ENCODE measurements at regions not wholly inside any gene's neighbourhood (a gene's known extent, or its start where the extent isn't known, plus 50 kb on each side); places are given as distances from the start of the nearest gene placed in this dataset.

- TF ChIP-seq, protein P1, sequence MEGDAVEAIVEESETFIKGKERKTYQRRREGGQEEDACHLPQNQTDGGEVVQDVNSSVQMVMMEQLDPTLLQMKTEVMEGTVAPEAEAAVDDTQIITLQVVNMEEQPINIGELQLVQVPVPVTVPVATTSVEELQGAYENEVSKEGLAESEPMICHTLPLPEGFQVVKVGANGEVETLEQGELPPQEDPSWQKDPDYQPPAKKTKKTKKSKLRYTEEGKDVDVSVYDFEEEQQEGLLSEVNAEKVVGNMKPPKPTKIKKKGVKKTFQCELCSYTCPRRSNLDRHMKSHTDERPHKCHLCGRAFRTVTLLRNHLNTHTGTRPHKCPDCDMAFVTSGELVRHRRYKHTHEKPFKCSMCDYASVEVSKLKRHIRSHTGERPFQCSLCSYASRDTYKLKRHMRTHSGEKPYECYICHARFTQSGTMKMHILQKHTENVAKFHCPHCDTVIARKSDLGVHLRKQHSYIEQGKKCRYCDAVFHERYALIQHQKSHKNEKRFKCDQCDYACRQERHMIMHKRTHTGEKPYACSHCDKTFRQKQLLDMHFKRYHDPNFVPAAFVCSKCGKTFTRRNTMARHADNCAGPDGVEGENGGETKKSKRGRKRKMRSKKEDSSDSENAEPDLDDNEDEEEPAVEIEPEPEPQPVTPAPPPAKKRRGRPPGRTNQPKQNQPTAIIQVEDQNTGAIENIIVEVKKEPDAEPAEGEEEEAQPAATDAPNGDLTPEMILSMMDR (conservative IDR thresholded peaks at IDR 0.05; ENCODE audit: low read depth, low read length): no peak
- TF ChIP-seq MAFK (IDR thresholded peaks at IDR 0.05; ENCODE audit: low read depth, low read length): no peak
- no peak for TF ChIP-seq RCOR1 (IDR thresholded peaks at IDR 0.05; ENCODE audit: insufficient replicate concordance, low read length)
- TF ChIP-seq POLR2A (IDR thresholded peaks at IDR 0.05; ENCODE audit: low read depth, low read length): no peak
- no peak for TF ChIP-seq RAD21 (IDR thresholded peaks at IDR 0.05; ENCODE audit: low read length)
- TF ChIP-seq, protein P2, sequence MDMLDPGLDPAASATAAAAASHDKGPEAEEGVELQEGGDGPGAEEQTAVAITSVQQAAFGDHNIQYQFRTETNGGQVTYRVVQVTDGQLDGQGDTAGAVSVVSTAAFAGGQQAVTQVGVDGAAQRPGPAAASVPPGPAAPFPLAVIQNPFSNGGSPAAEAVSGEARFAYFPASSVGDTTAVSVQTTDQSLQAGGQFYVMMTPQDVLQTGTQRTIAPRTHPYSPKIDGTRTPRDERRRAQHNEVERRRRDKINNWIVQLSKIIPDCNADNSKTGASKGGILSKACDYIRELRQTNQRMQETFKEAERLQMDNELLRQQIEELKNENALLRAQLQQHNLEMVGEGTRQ (IDR thresholded peaks at IDR 0.05; ENCODE audit: low read depth, low read length): no peak
- TF ChIP-seq RFX5 (IDR thresholded peaks at IDR 0.05; ENCODE audit: low read depth, low read length): no peak
- TF ChIP-seq SMC3 (IDR thresholded peaks at IDR 0.05; ENCODE audit: low read depth, low read length): no peak
- no peak for TF ChIP-seq MXI1 (IDR thresholded peaks at IDR 0.05; ENCODE audit: borderline replicate concordance, low read depth, low read length)
- TF ChIP-seq FOS (IDR thresholded peaks at IDR 0.05; ENCODE audit: low read depth, low read length): no peak
- TF ChIP-seq MAZ (IDR thresholded peaks at IDR 0.05; ENCODE audit: borderline replicate concordance, low read depth, low read length): no peak
- no peak for TF ChIP-seq CEBPB (IDR thresholded peaks at IDR 0.05; ENCODE audit: low read depth, low read length)
- TF ChIP-seq ELK1 (IDR thresholded peaks at IDR 0.05; ENCODE audit: borderline replicate concordance, low read depth, low read length): no peak
- no peak for TF ChIP-seq BHLHE40 (IDR thresholded peaks at IDR 0.05; ENCODE audit: low read depth, low read length)
Measured at GRCh38 chr6:167738386-167738785, 88.3 kb upstream of the AFDN start.

Measured in IMR-90 (cell line).